ENCODE measurements at regions not wholly inside any gene's neighbourhood (a gene's known extent, or its start where the extent isn't known, plus 50 kb on each side); places are given as distances from the start of the nearest gene placed in this dataset.

GRCh38 chr4:175444512-175444911, 367.6 kb downstream of the GPM6A start:
- Histone ChIP-seq H2BK12ac (ENCODE audit: low read depth, low read length) (no peak overlapping the region), H3K79me2 (ENCODE audit: control insufficient read depth in 1 of 2, insufficient read depth in 2 of 2, low read length in 2 of 2) (no peaks in the 10 kb centered on the region), H2BK15ac (ENCODE audit: low read length) (no peak overlapping the region), H3K4ac (replicated peaks; ENCODE audit: insufficient read length, low read depth, low read length) (no peak overlapping the region), H3K14ac (ENCODE audit: insufficient read length) (no peak overlapping the region), H3K4me1 (replicated peaks in 1 of 4; ENCODE audit: control insufficient read depth in 3 of 4, insufficient read depth in 4 of 4, low read length in 3 of 4) (peaks cover 0 to 6% (median 0%) of the 10 kb centered on the region in 4 experiments; a peak in 1 of 7 replicates), H2BK5ac (ENCODE audit: low read depth, low read length) (no peak overlapping the region), H2AFZ (ENCODE audit: low read length) (no peak overlapping the region), H3K9me3 (ENCODE audit: insufficient read depth in 2 of 2, low read depth in 1 of 2, low read length in 1 of 2) (no peaks in the 10 kb centered on the region), H3K27me3 (replicated peaks in 1 of 4; ENCODE audit: control insufficient read depth in 3 of 4, extremely low read depth in 1 of 4, insufficient read depth in 3 of 4, low read length in 3 of 4) (no peaks in the 10 kb centered on the region), H3K4me3 (ENCODE audit: extremely low read depth in 1 of 4, insufficient read depth in 2 of 4, low read depth in 3 of 4, low read length in 4 of 4) (no peak overlapping the region), H4K8ac (ENCODE audit: extremely low read depth, insufficient read depth, low read length) (no peak overlapping the region), H3K27ac (ENCODE audit: low read depth, low read length) (no peak overlapping the region), H3K4me2 (ENCODE audit: insufficient read depth in 1 of 2, low read depth in 2 of 2, low read length in 2 of 2) (no peak overlapping the region), H3K36me3 (ENCODE audit: control insufficient read depth in 2 of 4, insufficient read depth in 4 of 4, low read length in 3 of 4) (no peaks in the 10 kb centered on the region), H3K18ac (ENCODE audit: extremely low read depth, low read length) (no peak overlapping the region), H4K5ac (ENCODE audit: insufficient read length, low read depth, low read length) (no peak overlapping the region), H3K79me1 (ENCODE audit: low read depth, low read length) (no peaks in the 10 kb centered on the region), H3K9ac (replicated peaks in 1 of 4; ENCODE audit: extremely low read depth in 1 of 4, low read depth in 3 of 4, low read length in 3 of 4) (no peak overlapping the region), H4K91ac (replicated peaks; ENCODE audit: insufficient read length, low read length) (no peak overlapping the region), H2AK5ac (ENCODE audit: low read depth, low read length) (no peak overlapping the region), H3K23me2 (ENCODE audit: low read depth, low read length) (no peaks in the 10 kb centered on the region), H3K23ac (ENCODE audit: insufficient read length) (no peak overlapping the region), H3K56ac (replicated peaks; ENCODE audit: insufficient read length, low read depth, low read length) (no peak overlapping the region), H2BK120ac (replicated peaks; ENCODE audit: low read depth, low read length) (no peak overlapping the region), H4K20me1 (replicated peaks in 1 of 2; ENCODE audit: control insufficient read depth in 1 of 2, insufficient read depth in 2 of 2, low read length in 2 of 2) (no peaks in the 10 kb centered on the region), H2BK20ac (ENCODE audit: low read length) (no peak overlapping the region)
- 93% methylated on average over 4 of the region's 4 CpGs; no CpG with 5 or more reads in 1 of the 2 experiments for WGBS, 2 experiments (ENCODE audit: extremely low coverage in 1 of 2, insufficient coverage in 1 of 2, insufficient read length in 1 of 2, insufficient replicate concordance in 2 of 2, low coverage in 1 of 2, low lambda C conversion rate in 2 of 2, missing lambda C conversion rate in 1 of 2)
- DNase-seq (ENCODE audit: low read depth in 1 of 2, low spot score in 2 of 2) (no peak), FAIRE-seq (no peak)
- ChIA-PET CTCF (ENCODE audit: partially characterized antibody) (interaction anchor here (0.6 kb wide), 1 partner anchor 95 kb away, joined by 3 read pairs; no protein-coding TSS in a partner anchor), POLR2A (ENCODE audit: partially characterized antibody) (no interaction called here)
- TF ChIP-seq SAP30 (IDR thresholded peaks at IDR 0.05; ENCODE audit: insufficient read depth, insufficient replicate concordance, low read length), result no peak
- no peak for TF ChIP-seq SP2 (IDR thresholded peaks at IDR 0.05; ENCODE audit: low read length)
- no peak for TF ChIP-seq CEBPB (IDR thresholded peaks at IDR 0.05; ENCODE audit: low read depth, low read length)
- no peak for TF ChIP-seq SP4 (IDR thresholded peaks at IDR 0.05; ENCODE audit: low read length)
- TF ChIP-seq CTBP2 (IDR thresholded peaks at IDR 0.05; ENCODE audit: borderline replicate concordance, insufficient read depth, insufficient read length, low read length), result no peak
- no peak for TF ChIP-seq CHD1 (IDR thresholded peaks at IDR 0.05; ENCODE audit: low read depth, low read length)
- TF ChIP-seq KDM5A (IDR thresholded peaks at IDR 0.05; ENCODE audit: low read length), result no peak
- TF ChIP-seq ASH2L (IDR thresholded peaks at IDR 0.05; ENCODE audit: low read length), result no peak
- TF ChIP-seq EGR1 (IDR thresholded peaks at IDR 0.05; ENCODE audit: borderline replicate concordance, low read depth, low read length), result no peak
- TF ChIP-seq BRCA1 (IDR thresholded peaks at IDR 0.05; ENCODE audit: low read depth, low read length), result no peak
- no peak for TF ChIP-seq SIN3A (conservative IDR thresholded peaks at IDR 0.05 in 1 of 2, IDR thresholded peaks at IDR 0.05 in 1 of 2; ENCODE audit: low read depth in 1 of 2, low read length in 2 of 2)
- TF ChIP-seq HDAC6 (IDR thresholded peaks at IDR 0.05; ENCODE audit: low read depth, low read length), result no peak
- no peak for TF ChIP-seq TAF1 (IDR thresholded peaks at IDR 0.05; ENCODE audit: low read depth, low read length)
- no peak for TF ChIP-seq JUN (IDR thresholded peaks at IDR 0.05; ENCODE audit: low read depth, low read length)
- no peak for TF ChIP-seq HDAC2 (IDR thresholded peaks at IDR 0.05; ENCODE audit: borderline replicate concordance in 1 of 2, low read depth in 2 of 2, low read length in 2 of 2)
- no peak for TF ChIP-seq TAF7 (optimal IDR thresholded peaks at IDR 0.05; ENCODE audit: borderline replicate concordance, low read depth, low read length)

Data from H1 (cell line).